ENCODE measurements at regions not wholly inside any gene's neighbourhood (a gene's known extent, or its start where the extent isn't known, plus 50 kb on each side); places are given as distances from the start of the nearest gene placed in this dataset.

DNA sequence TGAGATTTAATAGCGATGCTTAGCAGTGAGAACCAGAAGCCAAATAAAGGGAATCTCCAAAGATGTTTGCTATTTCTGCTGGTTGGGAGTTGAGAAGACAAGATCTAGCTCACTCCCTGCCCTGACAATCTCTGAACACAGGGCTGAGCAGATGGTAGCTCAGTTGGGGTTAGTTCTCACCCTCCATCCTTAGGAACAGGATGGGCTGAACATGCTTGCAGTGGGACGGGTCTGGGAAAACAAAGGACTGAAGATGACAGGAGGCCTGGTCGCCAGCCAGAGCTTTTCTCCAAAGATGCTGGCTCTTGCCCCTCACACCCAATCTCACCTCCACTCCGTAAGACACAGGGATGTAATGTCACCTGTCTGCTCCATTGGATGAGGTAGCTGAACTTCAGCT lies 72.7 kb downstream of the SC5D start:
- H3K4me1 Mint-ChIP-seq (ENCODE audit: low read depth, unreplicated experiment), result peaks cover 15% of the 10 kb centered on the region
- Histone ChIP-seq H4K20me1 (ENCODE audit: insufficient read depth, low read length) (no peaks in the 10 kb centered on the region), H3K36me3 (ENCODE audit: insufficient read depth, low read length) (no peaks in the 10 kb centered on the region), H2AFZ (ENCODE audit: low read depth, low read length) (no peak overlapping the region), H3K27me3 (ENCODE audit: insufficient read depth, low read length) (peaks cover 12% of the 10 kb centered on the region), H3K9ac (ENCODE audit: low read length) (no peak overlapping the region), H3K27ac (ENCODE audit: low read depth, low read length) (no peak overlapping the region), H3K4me1 (ENCODE audit: insufficient read depth, low read length) (no peaks in the 10 kb centered on the region), H3K9me3 (ENCODE audit: insufficient read depth, low read depth, low read length) (no peaks in the 10 kb centered on the region), H3K4me3 (ENCODE audit: insufficient read depth, low read depth, low read length) (no peak overlapping the region), H3K4me2 (ENCODE audit: low read length) (no peak overlapping the region), H3K79me2 (ENCODE audit: insufficient read depth, low read length) (no peaks in the 10 kb centered on the region)
- no peak overlapping the region for H3K4me3 Mint-ChIP-seq (ENCODE audit: unreplicated experiment)
- no peak for FAIRE-seq
- H3K27ac Mint-ChIP-seq (ENCODE audit: unreplicated experiment), result no peak overlapping the region
- TF ChIP-seq, protein P1, sequence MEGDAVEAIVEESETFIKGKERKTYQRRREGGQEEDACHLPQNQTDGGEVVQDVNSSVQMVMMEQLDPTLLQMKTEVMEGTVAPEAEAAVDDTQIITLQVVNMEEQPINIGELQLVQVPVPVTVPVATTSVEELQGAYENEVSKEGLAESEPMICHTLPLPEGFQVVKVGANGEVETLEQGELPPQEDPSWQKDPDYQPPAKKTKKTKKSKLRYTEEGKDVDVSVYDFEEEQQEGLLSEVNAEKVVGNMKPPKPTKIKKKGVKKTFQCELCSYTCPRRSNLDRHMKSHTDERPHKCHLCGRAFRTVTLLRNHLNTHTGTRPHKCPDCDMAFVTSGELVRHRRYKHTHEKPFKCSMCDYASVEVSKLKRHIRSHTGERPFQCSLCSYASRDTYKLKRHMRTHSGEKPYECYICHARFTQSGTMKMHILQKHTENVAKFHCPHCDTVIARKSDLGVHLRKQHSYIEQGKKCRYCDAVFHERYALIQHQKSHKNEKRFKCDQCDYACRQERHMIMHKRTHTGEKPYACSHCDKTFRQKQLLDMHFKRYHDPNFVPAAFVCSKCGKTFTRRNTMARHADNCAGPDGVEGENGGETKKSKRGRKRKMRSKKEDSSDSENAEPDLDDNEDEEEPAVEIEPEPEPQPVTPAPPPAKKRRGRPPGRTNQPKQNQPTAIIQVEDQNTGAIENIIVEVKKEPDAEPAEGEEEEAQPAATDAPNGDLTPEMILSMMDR (IDR thresholded peaks at IDR 0.05; ENCODE audit: insufficient read depth, low read depth, low read length), result no peak
- no peak for TF ChIP-seq EZH2 (IDR thresholded peaks at IDR 0.05; ENCODE audit: insufficient read depth, low read length)
- DNase-seq (ENCODE audit: low read depth), result no peak
- H3K9me3 Mint-ChIP-seq (ENCODE audit: unreplicated experiment), result peaks cover 3% of the 10 kb centered on the region
- peaks cover 6% of the 10 kb centered on the region for H3K36me3 Mint-ChIP-seq (ENCODE audit: low read depth, unreplicated experiment)
- peaks cover 15% of the 10 kb centered on the region for H3K27me3 Mint-ChIP-seq (ENCODE audit: low read depth, unreplicated experiment)

DNA sequence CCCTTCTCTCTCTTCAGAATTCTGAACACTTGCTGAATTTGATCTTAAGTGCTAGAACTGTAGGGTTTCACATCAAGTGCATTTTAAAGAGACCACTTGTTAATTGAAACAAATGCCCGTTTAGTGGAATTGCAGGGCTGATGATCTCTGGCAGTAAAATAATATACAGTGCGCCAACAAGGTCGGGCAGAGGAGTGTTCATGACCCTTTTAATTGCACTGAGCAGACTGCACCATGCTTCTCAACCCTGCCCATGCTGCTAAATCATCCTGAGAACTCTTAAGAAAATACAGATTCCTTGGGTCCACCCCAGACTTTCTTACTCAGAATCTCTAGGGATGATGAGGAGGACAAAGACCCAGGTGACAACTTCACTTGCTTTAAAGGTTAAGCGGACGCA lies 73.5 kb downstream of the SC5D start:
- no peak for FAIRE-seq
- no peaks in the 10 kb centered on the region for H4K20me1 ChIP-seq (ENCODE audit: insufficient read depth, low read length)

More for the DNA sequence above, 73.5 kb downstream of the SC5D start:
- no peak overlapping the region for H3K4me3 ChIP-seq (ENCODE audit: insufficient read depth, low read depth, low read length)
- no peak overlapping the region for H3K4me3 Mint-ChIP-seq (ENCODE audit: unreplicated experiment)
- H3K4me1 ChIP-seq (ENCODE audit: insufficient read depth, low read length), result no peaks in the 10 kb centered on the region
- H3K36me3 Mint-ChIP-seq (ENCODE audit: low read depth, unreplicated experiment), result peaks cover 6% of the 10 kb centered on the region
- H3K9ac ChIP-seq (ENCODE audit: low read length), result no peak overlapping the region
- H3K27me3 Mint-ChIP-seq (ENCODE audit: low read depth, unreplicated experiment), result peaks cover 15% of the 10 kb centered on the region
- H3K27ac ChIP-seq (ENCODE audit: low read depth, low read length), result no peak overlapping the region
- H3K27ac Mint-ChIP-seq (ENCODE audit: unreplicated experiment), result no peak overlapping the region
- no peaks in the 10 kb centered on the region for H3K36me3 ChIP-seq (ENCODE audit: insufficient read depth, low read length)
- no peak for DNase-seq (ENCODE audit: low read depth)
- no peaks in the 10 kb centered on the region for H3K79me2 ChIP-seq (ENCODE audit: insufficient read depth, low read length)
- TF ChIP-seq EZH2 (IDR thresholded peaks at IDR 0.05; ENCODE audit: insufficient read depth, low read length), result no peak
- TF ChIP-seq, protein P1 (IDR thresholded peaks at IDR 0.05; ENCODE audit: insufficient read depth, low read depth, low read length), result no peak
- H3K9me3 ChIP-seq (ENCODE audit: insufficient read depth, low read depth, low read length), result no peaks in the 10 kb centered on the region
- H3K4me2 ChIP-seq (ENCODE audit: low read length), result no peak overlapping the region
- no peak overlapping the region for H2AFZ ChIP-seq (ENCODE audit: low read depth, low read length)
- H3K9me3 Mint-ChIP-seq (ENCODE audit: unreplicated experiment), result peaks cover 3% of the 10 kb centered on the region
- peaks cover 15% of the 10 kb centered on the region for H3K4me1 Mint-ChIP-seq (ENCODE audit: low read depth, unreplicated experiment)
- peaks cover 12% of the 10 kb centered on the region for H3K27me3 ChIP-seq (ENCODE audit: insufficient read depth, low read length)

Measured in astrocyte (in vitro differentiated cells and primary cell).